HG02885 (cell line): ENCODE measurements at regions not wholly inside any gene's neighbourhood (a gene's known extent, or its start where the extent isn't known, plus 50 kb on each side); places are given as distances from the start of the nearest gene placed in this dataset.
"Not testable (repeated sequence)": the region's sequence is repeated elsewhere in the genome, so short reads cannot be mapped to it uniquely, and the experiment has no call there.

Source experiments
- ATAC-seq: cut with Tn5 transposase; IDR thresholded peaks from one replicate; pipeline ENCODE4 v1.9.1; 2021; ENCODE audit warnings: mild to moderate bottlenecking; ENCODE audit not compliant: unreplicated experiment, poor library complexity

DNA sequence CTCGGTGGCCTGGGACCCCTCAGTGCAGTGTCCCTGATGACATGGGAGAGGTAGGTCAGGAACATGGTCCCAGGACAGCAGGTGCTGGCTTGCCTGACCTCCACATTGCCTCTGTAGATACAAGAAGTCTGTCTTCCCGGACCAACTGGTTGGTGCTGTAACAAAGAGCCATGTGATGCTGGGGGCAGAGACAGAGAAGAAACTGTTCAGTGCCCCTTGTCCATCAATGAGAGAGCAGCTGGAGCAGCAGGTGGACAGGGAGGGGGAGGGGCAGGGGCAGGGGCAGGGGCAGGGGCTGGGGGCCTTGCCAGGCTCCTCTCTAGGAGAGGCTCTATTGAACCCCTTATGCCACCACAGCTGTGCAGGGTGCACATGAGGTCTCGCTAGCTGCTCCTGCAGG, 191.8 kb downstream of the KLRB1 start:
- not testable (repeated sequence) for ATAC-seq

DNA sequence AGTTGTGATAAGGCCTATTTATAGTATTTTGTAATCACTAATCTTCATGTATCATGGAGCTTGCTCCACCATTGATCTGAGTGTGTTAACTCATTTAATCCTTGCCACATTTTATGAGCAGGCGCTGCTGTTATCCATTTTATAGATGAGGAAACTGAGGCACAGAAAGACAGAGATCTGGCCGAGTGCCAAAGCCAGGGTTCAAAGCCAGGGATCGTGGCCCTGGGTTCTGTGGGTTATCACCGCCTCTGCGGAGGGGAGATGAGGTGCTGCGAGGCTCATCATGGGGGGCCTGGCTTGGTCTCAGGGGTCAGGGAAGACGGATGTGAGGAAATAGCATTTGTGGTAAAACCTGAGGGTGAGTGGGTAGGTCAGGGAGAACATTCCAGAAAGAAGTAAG, 193.9 kb downstream of the KLRB1 start:
- not testable (repeated sequence) for ATAC-seq

DNA sequence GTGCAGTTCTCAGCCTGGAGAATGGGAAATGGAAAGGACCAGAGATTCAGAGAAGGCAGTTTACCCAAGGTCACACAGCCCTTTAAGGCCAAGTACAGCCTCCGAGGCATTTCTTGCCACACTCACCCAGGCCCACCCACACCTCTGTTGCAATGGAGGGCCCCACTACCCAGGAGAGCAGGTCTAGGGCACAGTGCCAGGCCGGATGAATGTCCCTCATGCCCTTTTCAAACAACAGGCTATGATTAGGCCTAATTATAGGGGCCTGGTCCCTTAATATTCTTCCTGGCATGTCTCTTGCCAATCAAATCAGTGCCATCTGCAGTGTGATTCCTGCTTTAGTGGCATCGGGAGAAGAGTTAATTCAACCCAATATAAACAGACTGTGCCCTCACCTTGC, 195.3 kb downstream of the KLRB1 start:
- not testable (repeated sequence) for ATAC-seq

DNA sequence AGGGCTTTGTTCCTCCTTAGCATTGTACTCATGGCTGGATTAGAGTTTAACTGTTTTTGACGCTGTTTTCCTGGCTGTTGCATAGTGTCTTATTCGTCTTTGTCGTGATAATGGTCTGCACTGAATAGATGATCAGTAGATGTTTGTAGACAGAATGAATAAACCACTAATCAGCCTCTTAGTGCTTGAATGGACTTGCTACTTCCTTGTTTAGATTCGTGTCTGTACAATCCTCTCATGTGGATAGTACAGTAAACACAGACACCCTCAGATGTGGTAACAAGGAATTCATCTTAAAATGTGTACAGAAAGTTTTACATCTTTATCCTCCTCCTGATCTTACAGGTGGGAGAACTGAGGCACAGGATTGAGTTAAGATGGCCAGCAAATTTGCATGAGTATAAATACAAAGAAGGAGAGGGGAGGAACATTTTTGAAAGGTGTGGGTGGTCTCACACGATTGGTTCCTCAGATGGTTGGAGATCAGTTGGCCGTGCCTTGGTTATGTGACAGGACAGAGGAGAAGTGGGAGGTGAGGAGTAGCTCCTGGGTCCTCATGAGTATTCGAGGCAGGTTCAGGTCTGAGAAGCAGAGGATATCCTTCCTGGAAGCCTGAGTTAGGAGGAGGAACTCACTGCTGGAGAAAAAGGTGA, 196.0 kb downstream of the KLRB1 start:
- ATAC-seq, result peak; percentile 62

DNA sequence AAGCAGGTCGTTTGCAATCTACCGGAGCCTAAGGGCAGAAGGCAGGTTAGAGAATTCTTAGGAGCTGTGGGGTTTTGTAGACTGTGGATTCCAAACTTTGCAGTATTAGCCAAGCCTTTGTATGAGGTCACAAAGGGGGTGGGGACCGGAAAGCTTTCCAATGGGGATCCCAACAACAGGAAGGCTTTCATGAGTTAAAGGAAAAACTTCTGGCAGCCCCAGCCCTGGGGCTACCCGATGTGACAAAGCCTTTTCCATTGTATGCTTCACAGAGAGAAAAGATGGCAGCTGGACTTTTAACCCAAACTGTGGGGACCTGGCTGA, 199.2 kb upstream of the PZP start:
- not testable (repeated sequence) for ATAC-seq

DNA sequence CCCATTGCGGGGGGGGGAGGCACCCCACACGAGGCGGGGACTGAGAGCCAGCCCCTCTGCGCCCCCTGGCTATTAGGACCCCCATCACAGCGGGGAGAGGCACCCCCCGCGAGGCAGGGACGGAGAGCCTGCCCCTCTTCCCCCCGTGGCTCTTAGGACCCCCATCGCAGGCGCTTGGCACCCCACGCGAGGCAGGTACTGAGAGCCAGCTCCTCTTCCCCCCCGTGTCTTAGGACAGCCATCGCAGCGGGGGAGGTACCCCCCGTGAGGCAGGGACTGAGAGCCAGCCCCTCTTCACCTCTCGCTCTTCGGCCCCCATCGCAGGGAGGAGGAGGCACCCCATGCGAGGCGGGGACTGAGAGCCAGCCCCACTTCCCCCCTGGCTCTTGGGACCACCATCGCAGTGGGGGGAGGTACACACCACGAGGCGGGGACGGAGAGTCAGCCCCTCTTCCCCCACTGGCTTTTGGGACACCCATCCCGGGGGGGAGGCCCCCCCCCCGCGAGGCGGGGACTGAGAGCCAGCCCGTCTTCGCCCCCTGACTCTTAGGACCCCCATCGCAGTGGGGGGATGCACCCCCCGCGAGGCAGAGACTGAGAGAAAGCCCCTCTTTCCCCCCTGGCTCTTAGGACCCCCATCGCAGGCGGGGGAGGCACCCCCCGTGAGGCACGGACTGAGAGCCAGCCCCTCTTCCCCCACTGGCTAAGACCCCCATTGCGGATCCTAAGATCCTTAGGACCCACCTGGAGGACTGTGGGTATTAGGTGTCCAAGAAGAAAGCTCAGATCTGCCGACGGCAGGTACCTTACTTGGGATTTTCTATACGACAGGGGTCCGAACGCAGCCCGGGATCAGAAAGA, 198.6 kb upstream of the PZP start:
- no peak for ATAC-seq

DNA sequence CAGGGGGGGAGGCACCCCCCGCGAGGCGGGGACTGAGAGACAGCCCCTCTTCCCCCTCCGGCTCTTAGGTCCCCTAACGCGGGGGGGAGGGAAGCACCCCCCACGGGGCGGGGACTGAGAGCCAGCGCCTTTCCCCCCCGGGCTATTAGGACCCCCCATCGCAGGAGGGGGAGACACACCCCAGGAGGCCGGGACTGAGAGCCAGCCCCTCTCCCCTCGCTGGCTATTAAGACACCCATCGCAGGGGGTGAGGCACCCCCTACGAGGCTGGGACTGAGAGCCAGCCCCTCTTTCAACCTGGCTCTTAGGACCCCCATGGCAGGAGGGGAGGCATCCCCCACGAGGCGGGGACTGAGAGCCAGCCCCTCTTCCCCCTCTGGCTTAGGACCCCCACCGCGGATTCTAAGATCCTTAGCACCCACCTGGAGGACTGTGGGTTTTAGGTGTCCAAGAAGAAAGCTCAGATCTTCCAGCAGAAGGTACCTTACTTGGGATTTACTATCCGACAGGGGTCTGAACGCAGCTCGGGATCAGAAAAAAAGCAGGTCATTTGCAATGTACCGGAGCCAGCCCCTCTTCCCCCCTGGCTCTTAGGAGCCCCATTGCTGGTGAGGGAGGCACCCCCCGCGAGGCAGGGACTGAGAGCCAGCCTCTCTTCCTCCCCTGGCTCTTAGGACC, 197.8 kb upstream of the PZP start:
- no peak for ATAC-seq

DNA sequence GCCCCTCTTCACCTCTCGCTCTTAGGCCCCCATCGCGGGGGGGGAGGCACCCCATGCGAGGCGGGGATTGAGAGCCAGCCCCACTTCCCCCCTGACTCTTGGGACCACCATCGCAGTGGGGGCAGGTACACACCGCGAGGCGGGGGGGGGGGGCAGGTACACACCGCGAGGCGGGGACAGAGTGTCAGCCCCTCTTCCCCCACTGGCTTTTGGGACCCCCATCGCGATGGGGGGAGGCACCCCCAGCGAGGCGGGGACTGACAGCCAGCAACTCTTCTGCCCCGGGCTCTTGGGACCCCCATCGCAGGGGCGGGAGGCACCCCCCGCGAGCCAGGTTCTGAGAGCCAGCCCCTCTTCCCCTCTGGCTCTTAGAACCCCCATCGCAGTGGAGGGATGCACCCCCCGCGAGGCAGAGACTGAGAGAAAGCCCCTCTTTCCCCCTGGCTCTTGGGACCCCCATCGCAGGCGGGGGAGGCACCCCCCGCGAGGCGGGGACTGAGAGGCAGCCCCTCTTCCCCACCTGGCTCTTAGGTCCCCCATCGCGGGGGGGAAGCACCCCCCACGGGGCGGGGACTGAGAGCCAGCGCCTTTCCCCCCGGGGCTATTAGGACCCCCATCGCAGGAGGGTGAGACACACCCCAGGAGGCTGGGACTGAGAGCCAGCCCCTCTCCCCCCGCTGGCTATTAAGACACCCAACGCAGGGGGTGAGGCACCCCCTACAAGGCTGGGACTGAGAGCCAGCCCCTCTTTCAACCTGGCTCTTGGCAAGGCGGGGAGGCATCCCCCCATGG, 196.5 kb upstream of the PZP start:
- ATAC-seq, result no peak

DNA sequence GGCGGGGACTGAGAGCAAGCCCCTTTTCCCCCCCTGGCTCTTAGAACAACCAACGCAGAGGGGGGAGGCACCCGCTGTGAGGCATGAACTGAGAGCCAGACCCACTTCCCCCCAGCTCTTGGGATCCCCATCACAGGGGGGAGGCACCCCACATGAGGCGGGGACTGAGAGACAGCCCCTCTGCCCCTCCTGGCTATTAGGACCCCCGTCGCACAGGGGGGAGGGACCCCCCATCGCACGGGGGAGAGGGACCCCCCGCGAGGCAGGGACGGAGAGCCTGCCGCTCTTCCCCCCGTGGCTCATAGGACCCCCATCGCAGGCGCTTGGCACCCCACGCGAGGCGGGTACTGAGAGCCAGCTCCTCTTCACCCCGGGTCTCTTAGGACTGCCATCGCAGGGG, 195.8 kb upstream of the PZP start:
- no peak for ATAC-seq

DNA sequence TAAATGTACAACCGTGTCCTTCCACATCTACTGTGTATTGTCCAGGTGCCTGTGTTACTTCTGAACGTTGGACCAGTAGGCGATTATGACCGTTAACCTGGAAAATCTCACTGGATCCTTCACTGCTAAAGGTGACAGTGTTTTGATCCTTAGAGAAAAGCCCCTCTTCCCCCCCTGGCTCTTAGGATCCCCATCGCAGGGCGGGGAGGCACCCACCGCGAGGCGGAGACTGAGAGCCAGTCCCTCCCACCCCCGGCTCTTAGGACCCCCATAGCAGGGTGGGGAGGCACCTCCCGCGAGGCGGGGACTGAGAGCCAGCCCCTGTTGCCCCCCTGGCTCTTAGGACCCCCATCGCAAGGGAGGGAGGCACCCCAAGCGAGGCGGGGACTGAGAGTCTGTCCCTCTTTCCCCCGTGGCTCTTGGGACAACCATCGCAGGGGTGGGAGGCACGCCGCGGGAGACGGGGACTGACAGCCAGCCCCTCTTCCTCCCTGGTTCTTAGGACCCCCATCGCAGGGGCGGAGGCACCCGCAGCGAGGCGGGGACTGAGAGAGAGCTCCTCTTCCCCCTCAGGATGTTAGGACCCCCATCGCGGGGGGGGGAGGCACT, 194.3 kb upstream of the PZP start:
- not testable (repeated sequence) for ATAC-seq

DNA sequence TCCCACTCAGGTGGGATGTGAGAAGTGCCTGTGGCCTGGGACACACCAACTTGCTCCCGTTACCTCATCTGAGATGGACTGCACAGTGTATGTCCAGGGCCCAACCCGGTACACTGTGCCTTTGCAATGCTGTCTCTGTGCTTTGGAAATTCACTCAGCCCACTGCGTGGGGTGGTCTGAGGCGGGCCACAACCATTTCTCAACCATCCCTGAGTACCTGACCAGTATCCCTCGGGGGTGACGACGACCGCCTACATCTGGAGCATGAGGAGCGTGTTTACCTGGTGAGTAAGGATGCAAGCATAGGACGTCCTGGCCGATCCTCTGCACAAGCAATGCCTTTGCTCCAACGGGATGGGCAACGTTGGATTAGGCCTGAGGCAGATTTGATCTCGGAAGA, 188.2 kb upstream of the PZP start:
- ATAC-seq, result not testable (repeated sequence)

DNA sequence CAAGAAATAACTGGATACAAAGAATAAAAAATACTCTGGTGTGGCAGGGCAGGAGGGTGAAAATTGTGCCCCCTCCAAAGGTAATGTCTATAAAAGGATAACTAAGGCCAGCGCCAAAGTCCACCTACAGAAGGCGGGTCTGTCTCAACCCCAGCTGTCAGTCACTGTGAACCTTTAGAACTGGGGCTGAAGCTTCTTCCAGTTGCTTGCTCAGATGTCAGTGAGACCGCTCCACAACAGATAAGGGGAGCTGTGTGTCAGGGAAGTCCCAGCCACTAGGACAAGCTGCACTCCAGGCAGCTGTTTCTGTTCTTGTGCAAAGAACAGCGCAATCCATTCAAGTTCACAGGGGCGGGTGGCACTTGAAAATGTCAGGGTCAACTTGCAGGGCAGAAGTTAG, 187.0 kb upstream of the PZP start:
- not testable (repeated sequence) for ATAC-seq

DNA sequence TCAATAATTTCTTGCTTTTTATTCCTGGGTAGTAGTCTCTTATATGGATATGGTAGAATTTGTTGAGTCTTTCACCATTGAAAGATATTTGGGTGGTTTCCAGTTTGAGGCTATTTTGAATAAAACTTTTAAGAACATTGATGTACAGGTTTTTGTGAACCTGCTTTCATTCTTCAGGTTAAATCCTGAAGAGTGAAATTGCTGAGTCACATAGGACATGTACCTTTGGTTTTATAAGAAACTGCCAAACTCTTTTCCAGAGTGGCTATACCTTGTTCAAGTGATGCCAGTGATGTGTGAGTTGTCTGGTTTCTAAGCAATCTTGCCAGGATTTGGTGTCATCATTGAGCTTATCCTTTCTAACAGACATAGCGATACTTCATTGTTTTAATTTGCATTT, 184.6 kb upstream of the PZP start:
- no peak for ATAC-seq

DNA sequence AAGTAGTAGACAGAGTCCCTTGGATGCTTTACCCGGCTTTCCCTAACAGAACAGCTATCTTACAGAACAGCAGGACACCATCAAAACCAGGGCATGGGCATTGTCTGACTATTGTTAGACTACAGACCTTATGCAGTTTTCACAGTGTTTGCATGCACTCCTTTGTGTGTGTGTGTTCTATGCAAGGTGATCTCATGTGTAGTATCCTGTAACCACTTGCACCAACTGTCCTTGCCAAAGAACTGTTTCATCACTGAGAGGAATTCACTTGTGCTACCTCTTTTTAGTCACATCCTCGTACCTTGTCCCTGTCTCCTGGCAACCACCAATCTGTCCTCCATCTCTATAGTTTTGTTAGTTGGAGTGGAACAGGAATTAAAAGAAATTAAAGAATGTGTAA, 183.6 kb upstream of the PZP start:
- no peak for ATAC-seq

DNA sequence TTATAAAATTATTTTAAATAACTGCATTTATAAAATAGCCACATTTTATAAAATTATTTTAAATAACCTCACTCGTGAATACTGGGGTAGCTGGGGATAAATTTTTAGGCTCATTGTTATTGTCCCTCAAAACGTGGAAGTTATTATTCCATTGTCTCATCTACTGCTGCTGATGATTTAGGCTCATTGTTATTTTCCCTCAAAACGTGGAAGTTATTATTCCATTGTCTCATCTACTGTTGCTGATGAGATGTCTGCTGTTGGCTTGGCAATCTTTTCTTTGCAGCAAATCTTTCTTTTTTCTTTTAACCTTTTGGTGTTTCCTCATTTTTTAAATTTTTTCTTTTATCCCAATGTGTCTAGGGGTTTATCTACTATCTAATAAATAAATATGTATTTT, 182.6 kb upstream of the PZP start:
- ATAC-seq, result no peak

DNA sequence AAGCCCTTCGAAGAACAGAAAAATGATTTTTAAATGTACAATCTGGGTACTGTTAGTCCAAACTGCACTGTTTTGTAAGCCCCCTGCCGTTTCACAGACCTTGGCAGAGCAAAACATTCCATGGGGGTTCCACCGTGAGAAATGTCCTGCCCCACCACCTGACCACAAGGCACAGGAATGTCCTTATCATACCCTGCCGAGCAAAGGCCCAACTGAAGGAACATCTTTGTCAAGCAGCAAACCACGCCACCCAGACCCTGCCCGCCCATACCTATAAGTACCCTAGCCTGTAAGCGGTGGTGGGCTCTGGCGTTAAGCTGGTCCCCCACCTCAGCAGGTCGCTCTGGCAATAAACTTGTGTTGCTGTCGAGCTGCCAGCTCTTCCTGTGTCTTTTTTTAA, 181.6 kb upstream of the PZP start:
- ATAC-seq, result no peak

DNA sequence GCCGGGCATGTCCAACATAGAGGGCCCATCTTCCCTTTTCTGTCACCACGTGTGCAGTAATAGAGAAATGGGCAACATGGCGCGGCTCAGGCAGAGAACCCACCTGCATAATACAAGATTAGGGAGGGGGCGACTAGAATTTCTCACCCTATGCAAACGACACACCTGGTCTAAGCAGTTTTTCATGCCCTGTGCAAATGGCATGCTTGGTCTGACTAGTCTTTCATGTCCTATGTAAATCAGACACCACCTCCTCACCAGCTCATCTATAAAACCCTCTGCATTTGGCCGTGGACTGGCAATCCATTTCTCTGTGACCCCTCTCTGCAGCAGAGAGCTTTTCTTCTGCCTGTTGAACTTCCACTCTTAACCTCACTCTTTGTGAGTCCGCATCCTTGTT, 180.2 kb upstream of the PZP start:
- no peak for ATAC-seq

DNA sequence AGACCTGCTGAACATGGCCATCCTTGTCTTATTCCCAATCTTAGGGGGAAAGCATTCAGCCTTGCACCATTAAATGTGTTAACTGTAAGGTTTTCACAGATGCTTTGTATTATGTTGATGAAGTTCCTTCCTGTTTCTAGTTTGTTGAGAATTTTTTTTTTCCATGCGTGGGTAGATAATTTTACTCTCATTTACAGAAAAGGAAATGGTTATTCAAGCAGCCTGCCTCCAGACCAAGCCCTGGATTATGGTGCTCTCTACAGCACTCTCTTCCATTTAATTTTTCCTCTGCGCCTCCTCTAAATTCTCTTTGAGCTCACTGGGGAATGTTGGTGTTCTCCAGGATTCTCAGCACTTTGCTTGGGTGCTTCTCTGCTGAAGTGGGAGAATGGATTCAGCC, 179.3 kb upstream of the PZP start:
- no peak for ATAC-seq

DNA sequence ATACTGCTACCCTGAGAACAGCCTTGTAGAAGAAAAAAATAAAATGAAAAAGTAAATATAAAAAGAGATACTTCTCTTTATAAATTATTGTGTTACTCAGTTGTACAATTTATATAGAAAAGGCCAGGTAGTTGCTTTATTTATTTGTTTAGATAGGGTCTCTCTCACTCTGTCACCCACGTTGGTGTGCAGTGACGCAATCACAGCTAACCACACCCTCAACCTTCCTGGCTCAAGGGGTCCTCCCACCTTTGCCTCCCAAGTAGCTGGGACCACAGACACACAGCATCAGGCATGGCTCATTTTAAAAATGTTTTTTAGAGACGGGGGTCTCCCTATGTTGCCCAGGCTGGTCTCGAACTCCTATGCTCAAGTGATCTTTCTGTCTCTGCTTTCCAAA, 175.4 kb upstream of the PZP start:
- no peak for ATAC-seq

DNA sequence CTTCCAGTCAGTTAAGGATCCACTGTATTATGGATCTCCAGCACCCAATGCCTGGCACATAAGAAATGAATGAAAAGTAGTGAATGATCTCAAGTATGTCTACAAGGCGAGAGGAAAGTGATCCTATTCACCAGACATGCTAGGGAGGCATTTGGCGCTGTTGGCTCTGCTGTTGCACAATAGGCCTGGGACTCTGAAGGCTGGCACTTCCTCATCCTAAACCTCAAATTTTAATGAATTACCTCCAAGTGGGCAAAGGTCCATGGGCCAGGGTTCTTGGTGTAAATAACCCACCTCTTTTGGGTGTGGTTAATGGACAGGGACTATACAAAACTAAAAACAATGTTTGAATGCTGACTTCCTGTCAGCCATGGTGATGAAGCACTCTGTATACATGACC, 173.4 kb upstream of the PZP start:
- ATAC-seq, result no peak
